SK-N-SH (cell line): ENCODE measurements at regions not wholly inside any gene's neighbourhood (a gene's known extent, or its start where the extent isn't known, plus 50 kb on each side); places are given as distances from the start of the nearest gene placed in this dataset.

Experiments
- CTCF ChIA-PET: fragments of 300-600, 350-600 bp; formaldehyde crosslinking; extraction: SDS; loops from one replicate; lab custom pipeline; 2021; lab: Yijun Ruan, JAX
- POLR2A ChIA-PET: fragments of 350-600 bp; sonication (Branson Sonifier 250); formaldehyde crosslinking; extraction: SDS; loops from one replicate; lab custom pipeline; 2020; ENCODE audit warnings: antibody characterized with exemption, inconsistent platforms; lab: Yijun Ruan, JAX
- DNase-seq: peaks from one replicate; pipeline ENCODE4 v3.0.0; 2012
- H2AFZ ChIP-seq: fragments of 200-600 bp; sonication (generic); 2 replicates; pipeline ENCODE4 v1.8.1; 2016; ENCODE audit warnings: antibody characterized with exemption, mild to moderate bottlenecking, low read depth
- H3F3A ChIP-seq: fragments of 200-600 bp; sonication (generic); replicated peaks from 2 replicates; pipeline ENCODE3; 2016; ENCODE audit warnings: antibody characterized with exemption, mild to moderate bottlenecking; ENCODE audit not compliant: insufficient read depth
- H3K27ac ChIP-seq, 2 experiments: fragments of 200-500 bp in 1 of 2; fragments of 200-600 bp in 1 of 2; sonication (Bioruptor generic) in 1 of 2; sonication (generic), shearing (Covaris generic) in 1 of 2; 2 replicates each; pipeline versions ENCODE4 v1.5.1 to v1.6.1; 2014 to 2016; ENCODE audit warnings: low read depth in 2 of 2, inconsistent platforms in 1 of 2, low read length in 1 of 2, mild to moderate bottlenecking in 1 of 2, mixed read lengths in 1 of 2
- H3K27me3 ChIP-seq: fragments of 200-600 bp; sonication (generic), shearing (Covaris generic); 2 replicates; pipeline ENCODE4 v1.6.1; 2016; ENCODE audit warnings: mixed run types; ENCODE audit not compliant: insufficient read depth
- H3K36me3 ChIP-seq, 2 experiments: fragments of 200-500 bp in 1 of 2; fragments of 200-600 bp in 1 of 2; sonication (Bioruptor generic) in 1 of 2; sonication (generic) in 1 of 2; replicated peaks in 1 of 2; 2 replicates each; pipeline versions ENCODE3 to v1.5.1; 2014 to 2016; ENCODE audit warnings: low read length in 1 of 2, mild to moderate bottlenecking in 1 of 2; ENCODE audit not compliant: insufficient read depth in 2 of 2, control insufficient read depth in 1 of 2
- H3K4me1 ChIP-seq, 2 experiments: fragments of 200-500 bp in 1 of 2; fragments of 200-600 bp in 1 of 2; sonication (Bioruptor generic) in 1 of 2; sonication (generic), shearing (Covaris generic) in 1 of 2; 2 replicates each; pipeline versions ENCODE4 v1.5.1 to v1.6.1; 2014 to 2016; ENCODE audit warnings: low read depth in 1 of 2, low read length in 1 of 2, mixed run types in 1 of 2; ENCODE audit not compliant: insufficient read depth in 2 of 2, control insufficient read depth in 1 of 2
- H3K4me2 ChIP-seq: fragments of 200-600 bp; sonication (generic), shearing (Covaris generic); 2 replicates; pipeline ENCODE4 v1.6.1; 2017; ENCODE audit warnings: mixed run types
- H3K4me3 ChIP-seq, 2 experiments: fragments of 200-500 bp in 1 of 2; fragments of 200-600 bp in 1 of 2; sonication (Bioruptor generic) in 1 of 2; sonication (generic), shearing (Covaris generic) in 1 of 2; 2 replicates each; pipeline versions ENCODE4 v1.5.1 to v1.8.1; 2014 to 2016; ENCODE audit warnings: low read depth in 2 of 2, inconsistent platforms in 1 of 2, low read length in 1 of 2, mild to moderate bottlenecking in 1 of 2, mixed read lengths in 1 of 2, moderate library complexity in 1 of 2
- H3K79me2 ChIP-seq: fragments of 200-600 bp; sonication (generic); 2 replicates; pipeline ENCODE4 v1.8.1; 2017; ENCODE audit warnings: mild to moderate bottlenecking; ENCODE audit not compliant: insufficient read depth
- H3K9ac ChIP-seq: fragments of 200-600 bp; sonication (generic); 2 replicates; pipeline ENCODE4 v1.6.1; 2017; ENCODE audit warnings: mixed run types
- H3K9me2 ChIP-seq: fragments of 200-600 bp; sonication (generic); 2 replicates; pipeline ENCODE4 v1.6.1; 2017; ENCODE audit warnings: mixed run types
- H3K9me3 ChIP-seq: fragments of 200-600 bp; sonication (generic); 2 replicates; pipeline ENCODE4 v1.6.1; 2017; ENCODE audit warnings: mixed run types, mild to moderate bottlenecking, moderate library complexity
- H4K20me1 ChIP-seq: fragments of 200-600 bp; sonication (generic); 2 replicates; pipeline ENCODE4 v1.6.1; 2017; ENCODE audit warnings: mild to moderate bottlenecking, mixed run types; ENCODE audit not compliant: insufficient read depth
- CHD2 ChIP-seq: fragments of 150-350 bp; IDR thresholded peaks from 2 replicates; pipeline ENCODE4 v1.6.1; 2018; ENCODE audit warnings: low read length; ENCODE audit not compliant: partially characterized antibody
- ELF1 ChIP-seq: IDR thresholded peaks from 2 replicates; pipeline ENCODE4 v1.4.0; 2012
- FOSL2 ChIP-seq: IDR thresholded peaks from 2 replicates; pipeline ENCODE4 v1.4.0; 2012; ENCODE audit warnings: low read depth, mild to moderate bottlenecking, moderate library complexity, borderline replicate concordance
- FOXJ3 ChIP-seq: sonication (generic); formaldehyde crosslinking; IDR thresholded peaks from 2 replicates; pipeline ENCODE4 v1.5.1; 2020; ENCODE audit warnings: mild to moderate bottlenecking, missing genetic modification reagents
- FOXM1 ChIP-seq: IDR thresholded peaks from 2 replicates; pipeline ENCODE4 v1.4.0; 2012; ENCODE audit warnings: low read depth, mild to moderate bottlenecking
- GABPA ChIP-seq: IDR thresholded peaks from 2 replicates; pipeline ENCODE4 v1.4.0; 2012; ENCODE audit warnings: low read depth, mild to moderate bottlenecking
- JUND ChIP-seq: IDR thresholded peaks from 2 replicates; pipeline ENCODE4 v1.4.0; 2012
- MXI1 ChIP-seq: IDR thresholded peaks from 2 replicates; pipeline ENCODE4 v1.6.1; 2012; ENCODE audit warnings: mild to moderate bottlenecking, low read depth, low read length, improper control_type of control experiment
- RFX5 ChIP-seq: IDR thresholded peaks from 2 replicates; pipeline ENCODE4 v1.6.1; 2012; ENCODE audit warnings: mild to moderate bottlenecking, improper control_type of control experiment, low read length
- WGBS: methylation state at CpG from one replicate; pipeline ENCODE4 v1.1.6; 2017; ENCODE audit warnings: low lambda C conversion rate; 5-methylcytosine and 5-hydroxymethylcytosine counted together
- TF ChIP-seq, protein P1 (sequence below): IDR thresholded peaks from 2 replicates; pipeline ENCODE4; 2012
- TF ChIP-seq, protein P2 (sequence below): fragments of 200-600 bp; sonication (generic); IDR thresholded peaks from 2 replicates; pipeline ENCODE4 v1.6.1; 2017; ENCODE audit warnings: antibody characterized with exemption, mild to moderate bottlenecking, moderate library complexity
- TF ChIP-seq, protein P3 (sequence below): IDR thresholded peaks from 2 replicates; pipeline ENCODE4 v1.4.0; 2012; ENCODE audit warnings: low read depth, borderline replicate concordance
- TF ChIP-seq, protein P4 (sequence below): fragments of 150-350 bp; IDR thresholded peaks from 2 replicates; pipeline ENCODE4 v1.6.1; 2016; ENCODE audit warnings: mild to moderate bottlenecking, low read depth, low read length
- TF ChIP-seq, protein P5 (sequence below): fragments of 150-350 bp; IDR thresholded peaks from 2 replicates; pipeline ENCODE4 v1.6.1; 2017; ENCODE audit warnings: antibody characterized with exemption, low read length, low read depth, borderline replicate concordance

DNA sequence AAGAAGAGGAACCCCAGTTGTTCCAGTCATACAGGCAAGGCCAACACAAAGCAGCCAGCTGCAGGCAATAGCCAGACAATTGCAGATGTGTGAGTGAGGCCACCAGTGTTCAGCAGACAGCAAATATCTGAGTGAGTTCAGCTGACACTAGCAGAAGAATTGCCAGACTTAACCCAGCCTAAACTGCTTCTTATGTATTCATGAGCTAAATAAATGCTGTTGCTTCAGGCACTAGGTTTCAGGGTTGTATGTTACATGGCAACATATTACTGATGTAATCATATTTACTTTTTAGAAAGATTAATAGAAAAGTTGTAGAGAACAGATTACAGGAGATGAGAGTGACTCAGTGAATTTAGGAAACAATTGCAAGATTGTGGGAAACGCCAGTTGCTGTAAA lies 129.8 kb upstream of the CHODL start:
- Histone ChIP-seq H3K9me3 (no peaks in the 10 kb centered on the region), H3F3A (no peaks in the 10 kb centered on the region), H3K27ac (no peak overlapping the region), H2AFZ (no peak overlapping the region), H3K9ac (no peak overlapping the region), H3K27me3 (no peaks in the 10 kb centered on the region), H3K36me3 (no peaks in the 10 kb centered on the region), H3K4me2 (no peak overlapping the region), H3K4me1 (no peaks in the 10 kb centered on the region), H3K4me3 (no peak overlapping the region), H3K79me2 (no peaks in the 10 kb centered on the region), H4K20me1 (no peaks in the 10 kb centered on the region), H3K9me2 (no peaks in the 10 kb centered on the region)
- no peak for DNase-seq
- TF ChIP-seq, protein P1, sequence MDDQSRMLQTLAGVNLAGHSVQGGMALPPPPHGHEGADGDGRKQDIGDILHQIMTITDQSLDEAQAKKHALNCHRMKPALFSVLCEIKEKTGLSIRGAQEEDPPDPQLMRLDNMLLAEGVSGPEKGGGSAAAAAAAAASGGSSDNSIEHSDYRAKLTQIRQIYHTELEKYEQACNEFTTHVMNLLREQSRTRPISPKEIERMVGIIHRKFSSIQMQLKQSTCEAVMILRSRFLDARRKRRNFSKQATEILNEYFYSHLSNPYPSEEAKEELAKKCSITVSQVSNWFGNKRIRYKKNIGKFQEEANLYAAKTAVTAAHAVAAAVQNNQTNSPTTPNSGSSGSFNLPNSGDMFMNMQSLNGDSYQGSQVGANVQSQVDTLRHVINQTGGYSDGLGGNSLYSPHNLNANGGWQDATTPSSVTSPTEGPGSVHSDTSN = no peak
- TF ChIP-seq FOSL2 (no peak), RFX5 (no peak), GABPA (no peak), ELF1 (no peak), CHD2 (no peak), FOXJ3 (CRISPR knock-in tag) (no peak), MXI1 (no peak), JUND (no peak), FOXM1 (no peak)
- TF ChIP-seq, protein P2, sequence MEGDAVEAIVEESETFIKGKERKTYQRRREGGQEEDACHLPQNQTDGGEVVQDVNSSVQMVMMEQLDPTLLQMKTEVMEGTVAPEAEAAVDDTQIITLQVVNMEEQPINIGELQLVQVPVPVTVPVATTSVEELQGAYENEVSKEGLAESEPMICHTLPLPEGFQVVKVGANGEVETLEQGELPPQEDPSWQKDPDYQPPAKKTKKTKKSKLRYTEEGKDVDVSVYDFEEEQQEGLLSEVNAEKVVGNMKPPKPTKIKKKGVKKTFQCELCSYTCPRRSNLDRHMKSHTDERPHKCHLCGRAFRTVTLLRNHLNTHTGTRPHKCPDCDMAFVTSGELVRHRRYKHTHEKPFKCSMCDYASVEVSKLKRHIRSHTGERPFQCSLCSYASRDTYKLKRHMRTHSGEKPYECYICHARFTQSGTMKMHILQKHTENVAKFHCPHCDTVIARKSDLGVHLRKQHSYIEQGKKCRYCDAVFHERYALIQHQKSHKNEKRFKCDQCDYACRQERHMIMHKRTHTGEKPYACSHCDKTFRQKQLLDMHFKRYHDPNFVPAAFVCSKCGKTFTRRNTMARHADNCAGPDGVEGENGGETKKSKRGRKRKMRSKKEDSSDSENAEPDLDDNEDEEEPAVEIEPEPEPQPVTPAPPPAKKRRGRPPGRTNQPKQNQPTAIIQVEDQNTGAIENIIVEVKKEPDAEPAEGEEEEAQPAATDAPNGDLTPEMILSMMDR = no peak
- TF ChIP-seq, protein P3, sequence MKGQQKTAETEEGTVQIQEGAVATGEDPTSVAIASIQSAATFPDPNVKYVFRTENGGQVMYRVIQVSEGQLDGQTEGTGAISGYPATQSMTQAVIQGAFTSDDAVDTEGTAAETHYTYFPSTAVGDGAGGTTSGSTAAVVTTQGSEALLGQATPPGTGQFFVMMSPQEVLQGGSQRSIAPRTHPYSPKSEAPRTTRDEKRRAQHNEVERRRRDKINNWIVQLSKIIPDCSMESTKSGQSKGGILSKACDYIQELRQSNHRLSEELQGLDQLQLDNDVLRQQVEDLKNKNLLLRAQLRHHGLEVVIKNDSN = no peak
- TF ChIP-seq, protein P4, sequence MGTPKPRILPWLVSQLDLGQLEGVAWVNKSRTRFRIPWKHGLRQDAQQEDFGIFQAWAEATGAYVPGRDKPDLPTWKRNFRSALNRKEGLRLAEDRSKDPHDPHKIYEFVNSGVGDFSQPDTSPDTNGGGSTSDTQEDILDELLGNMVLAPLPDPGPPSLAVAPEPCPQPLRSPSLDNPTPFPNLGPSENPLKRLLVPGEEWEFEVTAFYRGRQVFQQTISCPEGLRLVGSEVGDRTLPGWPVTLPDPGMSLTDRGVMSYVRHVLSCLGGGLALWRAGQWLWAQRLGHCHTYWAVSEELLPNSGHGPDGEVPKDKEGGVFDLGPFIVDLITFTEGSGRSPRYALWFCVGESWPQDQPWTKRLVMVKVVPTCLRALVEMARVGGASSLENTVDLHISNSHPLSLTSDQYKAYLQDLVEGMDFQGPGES = no peak
- TF ChIP-seq, protein P5, sequence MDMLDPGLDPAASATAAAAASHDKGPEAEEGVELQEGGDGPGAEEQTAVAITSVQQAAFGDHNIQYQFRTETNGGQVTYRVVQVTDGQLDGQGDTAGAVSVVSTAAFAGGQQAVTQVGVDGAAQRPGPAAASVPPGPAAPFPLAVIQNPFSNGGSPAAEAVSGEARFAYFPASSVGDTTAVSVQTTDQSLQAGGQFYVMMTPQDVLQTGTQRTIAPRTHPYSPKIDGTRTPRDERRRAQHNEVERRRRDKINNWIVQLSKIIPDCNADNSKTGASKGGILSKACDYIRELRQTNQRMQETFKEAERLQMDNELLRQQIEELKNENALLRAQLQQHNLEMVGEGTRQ = no peak
- ChIA-PET POLR2A (no interaction called here), CTCF (no interaction called here)
- WGBS = 0% methylated on average over 1 of the region's 1 CpG
